Esophagus muscularis mucosa (tissue), 4 donors: ENCODE measurements at regions not wholly inside any gene's neighbourhood (a gene's known extent, or its start where the extent isn't known, plus 50 kb on each side); places are given as distances from the start of the nearest gene placed in this dataset.
A peak's percentile ranks its signal among the peaks of the same experiment; 100 is the strongest.

Source experiments
- DNase-seq: peaks from one replicate; pipeline ENCODE4 v3.0.0-alpha.2; 2017; ENCODE audit errors: extremely low spot score
- H3K27ac ChIP-seq, 4 donors: fragments of 200-600 bp; sonication (generic); replicated peaks in 1 of 4; 1 replicate in 3 of 4; 2 replicates in 1 of 4; pipeline ENCODE4 v1.5.1; 2016 to 2019; ENCODE audit warnings: mild to moderate bottlenecking in 1 of 4
- H3K27me3 ChIP-seq, 4 donors: fragments of 200-600 bp; sonication (generic); one replicate each; pipeline versions ENCODE4 v1.5.1 to v1.6.0; 2016 to 2019
- H3K36me3 ChIP-seq, 4 donors: fragments of 200-600 bp; sonication (generic); one replicate each; pipeline ENCODE4 v1.5.1; 2016 to 2019
- H3K4me1 ChIP-seq, 4 donors: fragments of 200-600 bp; sonication (generic); one replicate each; pipeline ENCODE4 v1.5.1; 2016 to 2019
- H3K4me3 ChIP-seq, 4 donors: fragments of 200-600 bp; sonication (generic); 1 replicate in 2 of 4; 2 replicates in 2 of 4; pipeline ENCODE4 v1.5.1; 2016 to 2019; ENCODE audit warnings: mild to moderate bottlenecking in 4 of 4, moderate library complexity in 1 of 4
- H3K9me3 ChIP-seq, 4 donors: fragments of 200-600 bp; sonication (generic); 1 replicate in 3 of 4; 2 replicates in 1 of 4; pipeline ENCODE4 v1.5.1; 2016 to 2019
- EP300 ChIP-seq: sonication (generic); formaldehyde crosslinking; IDR thresholded peaks from one replicate; pipeline ENCODE4 v1.6.1; 2017; ENCODE audit warnings: antibody characterized with exemption
- POLR2A ChIP-seq: fragments of 450-650 bp; IDR thresholded peaks from one replicate; pipeline ENCODE4 v1.6.1; 2017; ENCODE audit warnings: antibody characterized with exemption, moderate library complexity, mild to moderate bottlenecking, low read depth
- POLR2AphosphoS5 ChIP-seq, 2 donors: sonication (generic); formaldehyde crosslinking; IDR thresholded peaks; one replicate each; pipeline ENCODE4 v1.6.1; 2017; ENCODE audit warnings: antibody characterized with exemption in 2 of 2
- WGBS: methylation state at CpG from one replicate; pipeline ENCODE4 v1.1.5; 2018; 5-methylcytosine and 5-hydroxymethylcytosine counted together
- intact Hi-C: fragments of 100-400 bp; cut with DNase I; formaldehyde crosslinking; loops from one replicate; pipeline ENCODE4 v1.15.1; 2023
- TF ChIP-seq, protein P1 (sequence below), 3 experiments: fragments of 200-600 bp in 2 of 3; fragments of 450-650 bp in 1 of 3; sonication (generic) in 2 of 3; IDR thresholded peaks; one replicate each; pipeline ENCODE4 v1.5.1; 2017 to 2019; ENCODE audit warnings: antibody characterized with exemption in 3 of 3, mild to moderate bottlenecking in 2 of 3, moderate library complexity in 1 of 3

DNA sequence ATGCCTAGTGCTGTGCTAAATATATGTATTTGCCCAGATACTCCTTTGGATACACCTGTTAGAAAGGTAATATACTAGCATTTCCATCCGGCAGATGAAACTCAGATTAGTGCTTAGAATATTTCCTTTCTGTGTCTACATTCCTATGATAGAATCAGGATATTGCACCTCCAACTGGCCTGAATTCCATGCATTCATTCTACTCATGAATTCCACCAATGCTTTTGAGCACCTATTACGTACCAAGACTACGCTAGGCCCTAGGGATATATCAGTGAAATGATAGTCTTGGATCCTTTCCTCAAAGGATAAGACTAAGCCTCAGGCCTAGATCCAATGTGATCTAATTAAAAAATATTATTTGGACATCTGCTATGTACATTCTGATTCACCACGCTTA lies 223.8 kb upstream of the SERP2 start:
- H3K36me3 ChIP-seq: no peaks in the 10 kb centered on the region
- WGBS: 92% methylated on average over 4 of the region's 4 CpGs
- H3K27ac ChIP-seq: no peak overlapping the region
- no peak overlapping the region for H3K4me3 ChIP-seq
- no peaks in the 10 kb centered on the region for H3K27me3 ChIP-seq
- peaks cover 4 to 16% (median 15%) of the 10 kb centered on the region in 4 donors for H3K4me1 ChIP-seq
- intact Hi-C loops: no loop called here
- no peak for DNase-seq
- no peak for TF ChIP-seq POLR2A
- no peak for TF ChIP-seq EP300
- TF ChIP-seq, protein P1, sequence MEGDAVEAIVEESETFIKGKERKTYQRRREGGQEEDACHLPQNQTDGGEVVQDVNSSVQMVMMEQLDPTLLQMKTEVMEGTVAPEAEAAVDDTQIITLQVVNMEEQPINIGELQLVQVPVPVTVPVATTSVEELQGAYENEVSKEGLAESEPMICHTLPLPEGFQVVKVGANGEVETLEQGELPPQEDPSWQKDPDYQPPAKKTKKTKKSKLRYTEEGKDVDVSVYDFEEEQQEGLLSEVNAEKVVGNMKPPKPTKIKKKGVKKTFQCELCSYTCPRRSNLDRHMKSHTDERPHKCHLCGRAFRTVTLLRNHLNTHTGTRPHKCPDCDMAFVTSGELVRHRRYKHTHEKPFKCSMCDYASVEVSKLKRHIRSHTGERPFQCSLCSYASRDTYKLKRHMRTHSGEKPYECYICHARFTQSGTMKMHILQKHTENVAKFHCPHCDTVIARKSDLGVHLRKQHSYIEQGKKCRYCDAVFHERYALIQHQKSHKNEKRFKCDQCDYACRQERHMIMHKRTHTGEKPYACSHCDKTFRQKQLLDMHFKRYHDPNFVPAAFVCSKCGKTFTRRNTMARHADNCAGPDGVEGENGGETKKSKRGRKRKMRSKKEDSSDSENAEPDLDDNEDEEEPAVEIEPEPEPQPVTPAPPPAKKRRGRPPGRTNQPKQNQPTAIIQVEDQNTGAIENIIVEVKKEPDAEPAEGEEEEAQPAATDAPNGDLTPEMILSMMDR (IDR thresholded peaks at IDR 0.05): no peak
- TF ChIP-seq POLR2AphosphoS5 (IDR thresholded peaks at IDR 0.05): no peak
- no peaks in the 10 kb centered on the region for H3K9me3 ChIP-seq

DNA sequence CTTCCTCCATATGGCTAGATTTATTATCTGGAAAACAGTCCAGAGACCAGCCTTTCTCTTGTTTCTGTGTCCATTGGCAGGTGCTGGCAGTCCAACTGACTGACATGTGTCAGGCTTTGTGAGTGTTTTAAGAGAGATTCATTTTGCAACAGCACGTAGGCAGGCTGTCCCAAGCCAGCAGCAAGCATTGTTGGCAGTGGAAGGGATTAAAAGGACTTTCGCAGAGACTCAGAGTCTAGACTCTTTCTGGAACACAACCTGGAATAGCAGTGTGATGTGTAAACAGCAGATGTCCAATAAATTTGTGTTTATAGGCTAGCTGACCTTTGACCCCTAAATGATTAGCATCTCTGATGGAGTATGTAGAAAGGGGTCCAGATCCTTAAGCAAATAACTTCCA lies 222.2 kb upstream of the SERP2 start:
- Histone ChIP-seq H3K4me3 (no peak overlapping the region), H3K36me3 (no peaks in the 10 kb centered on the region), H3K9me3 (no peaks in the 10 kb centered on the region), H3K27ac (no peak overlapping the region), H3K27me3 (no peaks in the 10 kb centered on the region), H3K4me1 (peaks cover 14 to 32% (median 31%) of the 10 kb centered on the region in 4 donors)
- intact Hi-C loops: no loop called here
- no peak for DNase-seq
- no peak for TF ChIP-seq POLR2AphosphoS5 (IDR thresholded peaks at IDR 0.05)
- TF ChIP-seq, protein P1 (IDR thresholded peaks at IDR 0.05): no peak
- TF ChIP-seq POLR2A: no peak
- TF ChIP-seq EP300: no peak
- 88% methylated on average over 2 of the region's 2 CpGs for WGBS

DNA sequence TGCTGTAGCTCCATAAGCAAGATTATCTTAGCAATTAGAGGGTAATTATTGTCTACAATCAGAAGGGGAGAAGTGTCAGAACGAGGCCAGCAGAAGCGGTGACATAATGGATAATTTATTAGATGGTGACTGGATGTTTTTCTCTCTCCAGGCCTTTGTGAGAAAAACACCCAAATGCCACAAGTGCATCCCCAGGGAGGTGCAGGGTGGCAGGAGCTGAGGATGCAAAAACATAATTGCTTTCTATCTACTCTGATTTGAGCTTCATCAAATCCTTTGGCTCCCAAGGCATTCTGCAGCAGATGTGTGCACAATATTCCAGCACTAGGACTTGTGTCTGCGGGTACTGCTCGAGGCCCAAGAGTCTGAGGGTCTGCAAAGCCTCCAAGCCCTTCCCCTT lies 220.1 kb upstream of the SERP2 start:
- H3K9me3 ChIP-seq: no peaks in the 10 kb centered on the region
- no peaks in the 10 kb centered on the region for H3K36me3 ChIP-seq
- H3K4me1 ChIP-seq: peaks cover 15 to 52% (median 50%) of the 10 kb centered on the region in 4 donors
- peak overlapping the region; percentile 57 to 74 (median 60) for H3K27ac ChIP-seq
- H3K27me3 ChIP-seq: no peaks in the 10 kb centered on the region
- no peak overlapping the region for H3K4me3 ChIP-seq
- 61% methylated on average over 4 of the region's 4 CpGs for WGBS
- TF ChIP-seq POLR2AphosphoS5 (IDR thresholded peaks at IDR 0.05): no peak
- TF ChIP-seq EP300: no peak
- TF ChIP-seq, protein P1 (IDR thresholded peaks at IDR 0.05): no peak
- no peak for TF ChIP-seq POLR2A
- intact Hi-C loops: no loop called here
- DNase-seq: no peak

DNA sequence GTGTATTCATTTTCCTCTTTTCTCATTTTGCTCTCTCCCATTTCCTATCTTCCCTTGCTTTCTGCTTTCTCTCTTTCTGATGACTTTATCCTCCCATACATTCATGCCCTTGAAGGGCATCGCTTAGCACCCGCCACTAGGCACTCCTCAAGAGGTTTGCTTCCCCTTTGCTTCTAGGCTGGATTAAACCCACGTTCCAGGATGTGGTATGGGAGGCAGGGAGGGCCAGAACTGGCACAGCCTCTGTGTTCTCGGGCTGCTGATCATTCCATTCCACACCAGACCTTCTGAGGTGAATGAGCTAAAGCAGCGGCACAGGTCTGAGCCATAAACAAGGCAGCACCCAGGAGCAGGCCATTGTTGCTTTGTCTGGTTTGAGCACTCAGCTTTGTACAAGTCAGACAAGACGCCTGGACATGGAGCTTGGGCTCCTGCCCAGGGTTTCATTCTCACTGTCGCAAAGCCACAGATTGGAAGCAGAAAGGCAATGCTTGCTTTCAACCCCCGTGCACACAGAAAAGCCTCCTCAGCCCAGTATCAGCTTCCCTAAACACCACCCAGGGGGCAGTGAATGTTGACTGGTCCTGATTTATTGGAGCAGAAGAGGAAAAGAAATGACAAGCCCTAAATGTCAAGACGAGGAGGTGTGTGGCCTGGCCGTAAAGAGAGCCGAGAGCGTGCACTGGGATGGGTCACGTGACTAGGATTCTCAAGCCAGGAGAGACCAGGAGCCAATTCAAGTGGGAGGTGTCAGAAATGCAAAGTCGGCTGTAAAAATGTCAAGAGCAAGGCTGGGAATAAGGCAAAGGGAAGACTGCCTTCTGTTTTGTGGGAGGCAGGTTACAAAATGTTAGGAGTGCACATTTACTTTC lies 218.0 kb upstream of the SERP2 start:
- Histone ChIP-seq H3K4me1 (peaks cover 29 to 74% (median 71%) of the 10 kb centered on the region in 4 donors), H3K27me3 (no peaks in the 10 kb centered on the region), H3K4me3 (peak overlapping the region; percentile 25 to 41 (median 35)), H3K9me3 (no peaks in the 10 kb centered on the region), H3K27ac (peak overlapping the region; percentile 74 to 82 (median 78)), H3K36me3 (no peaks in the 10 kb centered on the region)
- intact Hi-C loops: no loop called here
- WGBS: 25% methylated on average over 14 of the region's 14 CpGs
- TF ChIP-seq EP300 (no peak), POLR2AphosphoS5 (IDR thresholded peaks at IDR 0.05) (peak; percentile 27 to 40)
- DNase-seq: peak; percentile 89

DNA sequence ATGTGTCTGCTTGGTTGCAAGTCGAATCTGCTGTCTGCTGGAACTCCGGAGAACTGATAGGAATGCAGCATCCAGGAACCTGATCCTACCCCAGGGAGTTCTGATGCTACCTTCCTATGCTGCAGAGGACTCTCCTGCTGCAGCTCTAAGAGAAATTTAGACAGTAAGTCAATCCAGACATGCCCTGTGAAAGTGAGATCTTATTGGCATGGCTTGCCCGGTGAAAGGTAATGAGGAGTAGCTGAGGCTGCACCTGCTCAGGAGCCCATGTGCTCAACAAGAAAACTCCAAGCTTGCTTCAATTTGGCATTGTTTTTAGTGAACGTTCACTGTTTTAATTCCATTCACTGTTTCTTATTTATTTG lies 217.3 kb upstream of the SERP2 start:
- 44% methylated on average over 4 of the region's 4 CpGs for WGBS
- peak; percentile 89 for DNase-seq
- Histone ChIP-seq H3K27ac (peak overlapping the region; percentile 74 to 82 (median 78)), H3K27me3 (no peaks in the 10 kb centered on the region), H3K36me3 (no peaks in the 10 kb centered on the region), H3K9me3 (no peaks in the 10 kb centered on the region), H3K4me3 (peak overlapping the region in 3 of 4 donors; percentile 35 to 41 (median 35)), H3K4me1 (peaks cover 35 to 80% (median 78%) of the 10 kb centered on the region in 4 donors)
- TF ChIP-seq POLR2AphosphoS5 (IDR thresholded peaks at IDR 0.05) (no peak), POLR2A (no peak), EP300 (no peak)
- TF ChIP-seq, protein P1 (IDR thresholded peaks at IDR 0.05): no peak
- intact Hi-C loops: no loop called here
